Psoas muscle (tissue), 7 donors: ENCODE measurements at regions not wholly inside any gene's neighbourhood (a gene's known extent, or its start where the extent isn't known, plus 50 kb on each side); places are given as distances from the start of the nearest gene placed in this dataset.

Experiments
- ATAC-seq, 4 donors: fragments of 200-7000 bp; cut with Tn5 transposase; one replicate each; pipeline ENCODE4 v1.9.1; 2020; ENCODE audit warnings: moderate library complexity in 3 of 4, mild to moderate bottlenecking in 2 of 4
- DNase-seq, 2 donors: peaks; one replicate each; pipeline ENCODE4 v3.0.0-alpha.2; 2020
- H3K27ac ChIP-seq: fragments of 200-600 bp; one replicate; pipeline ENCODE4 v1.8.0; 2022
- H3K27me3 ChIP-seq, 3 donors: fragments of 200-600 bp in 1 of 3; one replicate each; pipeline versions ENCODE4 v1.6.1 to v1.8.0; 2013 to 2022; ENCODE audit warnings: low read length in 2 of 3, mild to moderate bottlenecking in 2 of 3, moderate library complexity in 1 of 3; ENCODE audit not compliant: insufficient read depth in 3 of 3
- H3K36me3 ChIP-seq, 2 donors: fragments of 200-600 bp in 1 of 2; one replicate each; pipeline versions ENCODE4 v1.6.1 to v1.8.0; 2013 to 2022; ENCODE audit warnings: low read depth in 1 of 2, mild to moderate bottlenecking in 1 of 2, moderate library complexity in 1 of 2; ENCODE audit not compliant: insufficient read depth in 1 of 2
- H3K4me1 ChIP-seq: fragments of 200-600 bp; one replicate; pipeline ENCODE4 v1.8.0; 2022
- H3K4me3 ChIP-seq: fragments of 200-600 bp; one replicate; pipeline ENCODE4 v1.8.0; 2022; ENCODE audit warnings: mild to moderate bottlenecking
- H3K9me3 ChIP-seq: fragments of 200-600 bp; one replicate; pipeline ENCODE4 v1.8.0; 2022
- WGBS, 3 donors: extraction: QIAGEN DNeasy Blood & Tissue Kit; methylation state at CpG; one replicate each; pipeline versions ENCODE4 v1.1.6 to v1.1.7; 2013; 5-methylcytosine and 5-hydroxymethylcytosine counted together
- intact Hi-C, 2 donors: fragments of 100-400 bp; cut with DNase I; formaldehyde crosslinking; loops; one replicate each; pipeline versions ENCODE4 v1.11.0 to v1.14.2; 2022
- TF ChIP-seq, protein P1 (sequence below): fragments of 200-600 bp; IDR thresholded peaks from one replicate; pipeline ENCODE4 v1.8.0; 2022; ENCODE audit warnings: antibody characterized with exemption
- donor health status: healthy with polysubstance abuse.
- donor health status: DM: no; HTN: no; CAD: no; lungs with moderate emphysema.
- donor health status: Bipolar disorder and iron deficiency.
- donor health status: healthy.
- donor health status: DM: yes; HTN: yes; CAD: no.
- donor health status: DM: no; HTN: no; CAD: no.
- donor health status: DM: yes; HTN: yes; CAD: no.

DNA sequence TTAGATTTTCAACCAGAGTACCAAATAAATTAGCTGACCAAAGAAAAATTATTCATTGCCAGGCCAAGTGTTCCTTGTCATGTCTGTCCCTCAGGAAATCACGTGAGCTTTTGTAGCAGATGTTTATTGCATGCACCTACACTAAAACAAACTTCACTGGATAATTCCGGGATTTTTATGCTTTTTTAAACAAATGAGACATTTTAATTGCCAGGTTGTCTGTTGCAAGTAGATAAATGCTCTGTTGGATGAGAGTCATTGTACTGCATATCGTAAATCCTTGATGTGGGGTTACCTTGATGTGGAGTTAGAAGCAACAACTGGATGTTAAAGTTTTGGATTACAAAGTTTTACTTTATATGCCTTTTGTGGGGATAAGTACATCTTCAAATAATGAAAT lies 1187.7 kb upstream of the PCDH9 start:
- intact Hi-C loops: no loop called here

DNA sequence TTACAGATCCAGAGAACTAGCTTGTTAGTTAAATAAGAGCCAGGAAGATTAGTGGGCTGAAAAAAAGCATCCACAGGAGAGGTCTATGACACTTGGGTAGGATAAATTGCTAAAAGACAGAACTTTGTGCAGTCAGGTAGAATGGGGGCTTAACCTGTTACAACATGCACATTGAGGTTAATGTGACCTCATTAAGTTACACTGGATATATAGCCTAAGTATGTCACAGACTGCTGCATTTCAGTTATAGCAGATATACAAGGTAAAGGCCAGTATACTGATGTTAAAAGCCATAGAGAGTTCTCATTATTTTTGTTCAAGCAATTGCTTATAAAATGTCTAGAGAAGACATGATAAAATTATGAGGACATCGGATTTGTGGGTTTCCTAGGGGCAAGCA lies 1179.9 kb upstream of the PCDH9 start:
- no peaks in the 10 kb centered on the region for H3K4me1 ChIP-seq
- WGBS, 3 donors: 73 to 82% (median 76%) methylated on average over 1 of the region's 1 CpG
- ATAC-seq: no peak

More for the DNA sequence above, 1187.7 kb upstream of the PCDH9 start:
- H3K27me3 ChIP-seq: no peaks in the 10 kb centered on the region
- H3K4me3 ChIP-seq: no peak overlapping the region
- no peaks in the 10 kb centered on the region for H3K4me1 ChIP-seq
- no peak overlapping the region for H3K27ac ChIP-seq
- TF ChIP-seq, protein P1, sequence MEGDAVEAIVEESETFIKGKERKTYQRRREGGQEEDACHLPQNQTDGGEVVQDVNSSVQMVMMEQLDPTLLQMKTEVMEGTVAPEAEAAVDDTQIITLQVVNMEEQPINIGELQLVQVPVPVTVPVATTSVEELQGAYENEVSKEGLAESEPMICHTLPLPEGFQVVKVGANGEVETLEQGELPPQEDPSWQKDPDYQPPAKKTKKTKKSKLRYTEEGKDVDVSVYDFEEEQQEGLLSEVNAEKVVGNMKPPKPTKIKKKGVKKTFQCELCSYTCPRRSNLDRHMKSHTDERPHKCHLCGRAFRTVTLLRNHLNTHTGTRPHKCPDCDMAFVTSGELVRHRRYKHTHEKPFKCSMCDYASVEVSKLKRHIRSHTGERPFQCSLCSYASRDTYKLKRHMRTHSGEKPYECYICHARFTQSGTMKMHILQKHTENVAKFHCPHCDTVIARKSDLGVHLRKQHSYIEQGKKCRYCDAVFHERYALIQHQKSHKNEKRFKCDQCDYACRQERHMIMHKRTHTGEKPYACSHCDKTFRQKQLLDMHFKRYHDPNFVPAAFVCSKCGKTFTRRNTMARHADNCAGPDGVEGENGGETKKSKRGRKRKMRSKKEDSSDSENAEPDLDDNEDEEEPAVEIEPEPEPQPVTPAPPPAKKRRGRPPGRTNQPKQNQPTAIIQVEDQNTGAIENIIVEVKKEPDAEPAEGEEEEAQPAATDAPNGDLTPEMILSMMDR: no peak
- no peak for ATAC-seq
- peaks cover 12% of the 10 kb centered on the region for H3K9me3 ChIP-seq
- WGBS, 3 donors: 43 to 60% (median 46%) methylated on average over 3 of the region's 3 CpGs
- H3K36me3 ChIP-seq: no peaks in the 10 kb centered on the region
- DNase-seq: no peak

DNA sequence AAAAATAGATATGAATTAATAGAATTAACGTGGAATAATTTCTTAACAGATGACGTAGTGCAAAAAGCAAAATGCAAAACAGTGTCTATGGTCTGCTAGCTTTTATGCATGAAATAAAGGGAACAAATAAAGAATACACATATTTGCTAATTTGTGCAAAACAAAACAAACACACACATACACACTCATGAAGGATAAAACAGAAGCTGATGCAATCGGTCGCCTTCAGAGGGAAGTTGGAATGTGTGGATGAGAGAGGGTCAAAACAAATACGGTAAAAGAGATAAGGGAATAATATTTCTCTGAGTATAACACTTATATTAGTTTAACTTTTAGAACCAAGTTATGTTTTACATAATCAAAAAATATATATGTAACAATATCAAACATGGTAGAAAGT lies 1160.9 kb upstream of the PCDH9 start:
- no peaks in the 10 kb centered on the region for H3K36me3 ChIP-seq
- no peaks in the 10 kb centered on the region for H3K4me1 ChIP-seq
- no peaks in the 10 kb centered on the region for H3K27me3 ChIP-seq
- TF ChIP-seq, protein P1: no peak
- intact Hi-C loops: no loop called here
- H3K9me3 ChIP-seq: no peaks in the 10 kb centered on the region
- DNase-seq (no peak), ATAC-seq (no peak)
- H3K27ac ChIP-seq: no peak overlapping the region
- 90 to 93% (median 92%) methylated on average over 5 of the region's 5 CpGs for WGBS, 3 donors
- H3K4me3 ChIP-seq: no peak overlapping the region

More for the DNA sequence above, 1179.9 kb upstream of the PCDH9 start:
- no peak overlapping the region for H3K27ac ChIP-seq
- intact Hi-C loops: no loop called here
- H3K36me3 ChIP-seq: no peaks in the 10 kb centered on the region
- no peak for DNase-seq
- TF ChIP-seq, protein P1: no peak
- H3K4me3 ChIP-seq: no peak overlapping the region
- H3K9me3 ChIP-seq: no peaks in the 10 kb centered on the region
- no peaks in the 10 kb centered on the region for H3K27me3 ChIP-seq

DNA sequence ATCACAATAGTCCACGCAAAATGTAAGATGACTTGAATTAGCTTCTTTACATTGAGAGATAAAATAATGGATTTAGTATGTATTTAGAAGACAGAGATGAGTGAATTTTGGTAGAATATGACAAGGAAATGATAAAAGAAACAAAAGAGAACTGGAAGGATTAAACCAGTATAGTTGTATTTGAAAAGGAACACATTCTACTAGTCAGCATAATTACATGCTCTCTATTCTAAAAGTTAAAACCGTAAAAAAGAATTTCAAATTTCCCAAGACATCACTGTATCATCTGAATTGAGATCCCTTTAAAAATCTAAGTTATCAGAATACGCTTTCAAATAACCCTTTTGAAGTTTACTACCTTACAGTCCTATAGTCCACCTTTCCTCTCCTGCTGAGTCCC lies 1156.7 kb upstream of the PCDH9 start:
- H3K36me3 ChIP-seq: no peaks in the 10 kb centered on the region
- WGBS, 3 donors: 60 to 88% (median 84%) methylated on average over 3 of the region's 3 CpGs
- H3K9me3 ChIP-seq: no peaks in the 10 kb centered on the region
- no peaks in the 10 kb centered on the region for H3K4me1 ChIP-seq
- no peaks in the 10 kb centered on the region for H3K27me3 ChIP-seq
- H3K4me3 ChIP-seq: no peak overlapping the region
- intact Hi-C loops: no loop called here
- ATAC-seq (no peak), DNase-seq (no peak)
- TF ChIP-seq, protein P1: no peak
- no peak overlapping the region for H3K27ac ChIP-seq
